COR-L47 (cell line): ENCODE measurements at regions not wholly inside any gene's neighbourhood (a gene's known extent, or its start where the extent isn't known, plus 50 kb on each side); places are given as distances from the start of the nearest gene placed in this dataset.

Experiments used
- DNase-seq: peaks from one replicate; lab custom pipeline; 2025; lab: John Stamatoyannopoulos, UW

GRCh38 chr9:3732077-3733038 lies 206.6 kb upstream of the RFX3 start:
- peak; percentile 70 for DNase-seq

DNA sequence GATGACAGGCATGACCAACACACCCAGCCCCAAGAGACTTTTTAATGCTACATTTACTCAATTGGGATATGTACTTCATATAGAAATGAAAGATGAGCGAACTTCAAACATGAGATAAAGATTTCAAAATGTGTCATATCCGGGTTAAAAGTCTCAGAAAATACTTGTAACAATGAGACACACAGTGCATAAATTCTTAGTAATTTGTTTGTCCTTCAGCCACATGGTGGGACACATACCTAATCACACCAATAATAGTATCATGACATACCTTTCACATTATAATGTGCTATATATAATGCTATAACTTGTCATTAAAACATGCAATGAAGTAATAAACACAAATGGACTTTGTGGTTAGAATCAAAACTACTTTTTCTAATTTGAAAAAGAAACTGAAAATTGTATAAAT lies 204.7 kb upstream of the RFX3 start:
- DNase-seq = no peak

DNA sequence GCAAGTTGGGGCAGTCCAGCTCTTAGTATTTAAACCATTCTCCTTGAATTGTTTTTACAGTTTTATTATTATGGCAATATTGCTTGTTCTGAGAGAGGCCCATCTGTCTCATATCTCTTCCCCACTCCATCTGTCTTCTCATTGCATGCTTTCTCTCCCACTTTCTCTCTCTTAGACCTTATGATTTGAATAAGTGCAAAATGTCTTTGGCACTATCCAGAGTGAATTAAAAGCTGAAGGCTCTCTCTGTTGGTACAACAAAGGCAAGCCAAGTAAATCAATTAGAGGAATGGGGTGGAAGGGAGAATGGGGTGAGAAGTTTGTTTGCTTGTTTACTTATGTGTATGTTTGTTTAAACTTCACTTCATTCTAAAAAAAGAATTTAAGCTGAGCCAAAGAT lies 195.3 kb upstream of the RFX3 start:
- no peak for DNase-seq

- no peak for DNase-seq
These were observed 193.5 kb upstream of the RFX3 start for GRCh38 chr9:3719286-3719685.

DNA sequence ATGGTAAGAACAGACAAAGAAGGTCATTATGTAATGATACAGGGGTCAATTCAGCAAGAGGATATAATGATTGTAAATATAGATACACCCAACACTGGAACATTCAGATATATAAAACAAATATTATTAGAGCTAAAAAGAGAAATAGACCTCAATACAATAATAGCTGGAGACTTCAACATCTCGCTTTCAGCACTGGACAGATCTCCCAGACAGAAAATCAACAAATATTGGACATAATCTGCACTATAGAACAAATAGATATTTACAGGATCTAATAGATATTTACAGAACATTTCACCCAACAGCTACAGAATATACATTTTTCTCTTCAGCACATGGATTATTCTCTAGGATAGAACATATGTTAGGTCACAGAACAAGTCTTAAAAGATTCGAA lies 190.6 kb upstream of the RFX3 start:
- DNase-seq = no peak

GRCh38 chr9:3708751-3709150 lies 182.9 kb upstream of the RFX3 start:
- DNase-seq = peak; percentile 88

DNA sequence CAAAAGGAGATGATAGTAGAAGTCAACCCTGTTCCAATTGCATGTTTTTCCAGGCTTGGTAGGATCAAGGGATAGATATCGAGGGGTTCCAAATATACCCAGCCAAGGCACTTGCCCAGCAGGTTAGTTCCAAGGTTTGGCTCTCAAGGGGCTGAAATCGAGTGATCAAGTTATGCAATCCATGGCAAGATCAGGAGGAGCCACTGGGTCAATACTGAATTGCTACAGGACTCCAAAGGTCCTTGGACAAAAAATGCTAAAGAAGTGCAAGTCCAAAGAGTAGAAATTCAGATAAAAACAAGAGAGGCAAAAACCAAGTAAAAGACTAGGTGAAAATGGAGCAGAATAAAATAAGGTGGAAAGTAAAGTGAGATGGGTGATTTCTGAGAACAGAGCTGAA lies 179.1 kb upstream of the RFX3 start:
- DNase-seq = no peak

DNA sequence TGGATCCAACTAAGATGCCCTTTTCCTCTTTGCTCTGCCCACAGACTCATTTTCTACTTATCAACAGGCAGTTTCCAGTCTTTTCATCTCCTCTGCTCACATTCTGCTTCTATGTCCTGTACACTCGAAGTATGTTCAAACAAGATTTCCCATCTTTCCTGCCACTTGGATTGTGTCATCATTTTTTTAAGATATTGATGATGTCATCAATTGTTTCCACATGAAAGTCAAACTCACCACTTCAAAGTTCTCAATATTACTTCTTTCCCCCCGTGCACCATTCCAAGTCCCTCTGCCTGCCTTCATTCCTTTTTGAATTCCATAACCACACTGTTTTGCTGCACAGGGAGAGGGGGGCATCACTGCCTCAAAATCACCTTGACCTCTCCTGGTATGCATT lies 175.0 kb upstream of the RFX3 start:
- no peak for DNase-seq

- DNase-seq = no peak
These were observed 174.1 kb upstream of the RFX3 start for GRCh38 chr9:3699883-3700282.

DNA sequence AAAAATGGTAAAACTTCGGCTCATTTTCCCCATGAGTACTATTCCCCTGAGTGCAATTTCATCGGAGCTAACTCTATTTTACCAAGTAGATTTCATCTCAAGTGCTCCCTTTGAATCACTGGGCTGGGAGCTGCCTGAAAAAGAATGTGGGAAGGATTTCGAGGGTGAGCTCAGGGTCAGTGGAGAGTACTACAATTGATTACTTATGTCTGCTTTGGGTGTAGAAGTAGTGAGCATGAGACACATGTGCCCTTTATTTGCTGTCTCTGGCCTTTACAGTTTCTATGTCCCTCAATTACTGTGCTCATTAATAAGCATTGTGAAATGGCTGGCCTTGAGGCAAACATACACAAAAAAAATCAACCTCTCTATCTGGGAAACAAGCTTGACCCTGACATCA lies 172.7 kb upstream of the RFX3 start:
- no peak for DNase-seq

GRCh38 chr9:3698076-3698475 lies 172.3 kb upstream of the RFX3 start:
- DNase-seq = no peak

DNA sequence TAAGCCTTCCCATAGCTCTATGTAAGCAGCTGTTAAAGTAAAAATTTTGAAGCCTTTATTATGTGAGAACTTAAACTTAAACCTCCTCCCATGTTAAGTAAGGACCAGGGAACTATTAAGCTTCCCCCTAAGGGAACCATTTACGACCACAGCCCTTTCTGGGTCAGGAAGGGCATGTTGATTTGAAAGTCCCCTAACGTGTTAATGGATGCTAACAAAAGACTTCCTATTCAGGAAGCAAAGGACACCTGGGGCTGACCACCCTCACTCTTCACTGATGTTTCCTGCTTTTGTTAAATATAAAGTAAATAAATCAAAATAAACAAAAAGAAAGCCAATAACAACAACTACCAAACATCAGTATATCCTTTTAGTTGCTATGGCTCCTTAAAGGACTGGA lies 170.6 kb upstream of the RFX3 start:
- DNase-seq = peak; percentile 37

DNA sequence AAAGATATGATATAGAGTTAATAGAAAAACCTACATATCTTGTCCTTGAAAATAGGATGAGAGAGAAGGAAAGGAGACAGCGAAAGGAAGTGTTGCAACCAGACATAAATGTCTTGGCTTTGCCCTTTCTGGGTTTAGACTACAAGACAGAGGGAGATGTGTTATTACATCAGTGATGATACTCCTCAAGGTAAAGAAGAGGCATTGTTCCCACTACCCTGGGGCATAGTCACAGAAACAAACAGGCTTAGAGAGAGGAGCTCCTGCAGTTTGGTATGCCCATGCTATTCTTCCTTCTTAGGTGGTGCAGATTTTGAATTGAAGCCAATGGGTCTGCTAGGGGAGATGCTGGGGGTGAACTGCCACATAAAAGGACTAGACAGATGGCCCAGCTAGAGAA lies 166.8 kb upstream of the RFX3 start:
- DNase-seq = no peak

- DNase-seq = no peak
These were observed 163.8 kb upstream of the RFX3 start for GRCh38 chr9:3689555-3689954.

DNA sequence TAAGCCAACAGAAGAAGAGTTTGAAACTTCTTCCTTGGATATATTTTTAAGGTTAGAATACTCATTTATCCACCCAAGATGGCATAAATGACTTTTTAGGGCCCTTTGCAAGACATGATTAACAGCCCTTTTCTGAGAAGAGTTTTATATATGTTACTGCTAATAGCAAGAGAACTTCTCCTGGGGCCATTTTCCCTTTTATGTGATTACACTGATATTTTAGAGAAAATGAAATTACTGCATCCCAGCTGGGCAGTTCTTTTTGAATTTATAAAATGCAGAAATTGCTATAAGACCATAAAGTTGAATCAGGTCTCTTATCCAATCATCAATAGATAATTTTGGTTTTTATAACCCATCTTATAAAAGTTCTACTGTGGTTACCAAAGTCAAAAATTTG lies 161.3 kb upstream of the RFX3 start:
- no peak for DNase-seq

DNA sequence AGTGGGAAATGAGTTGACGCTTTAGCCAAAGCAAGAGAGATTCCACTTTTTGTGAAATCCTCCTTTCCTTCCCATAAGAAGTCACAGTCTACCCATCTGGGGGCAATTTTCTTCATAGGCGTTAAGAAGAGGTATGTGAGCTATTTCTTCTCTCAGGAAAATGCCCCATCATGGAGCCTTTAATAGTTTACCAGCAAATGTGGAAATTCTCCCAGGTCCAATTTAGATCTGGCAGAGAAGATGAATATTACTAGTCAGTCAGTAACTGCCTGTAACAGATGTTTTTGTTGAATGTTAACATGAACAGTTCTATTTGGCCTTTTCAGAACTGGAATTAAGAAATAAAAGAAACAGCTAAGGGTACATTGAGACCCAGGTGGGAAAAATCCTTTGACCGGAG lies 156.4 kb upstream of the RFX3 start:
- DNase-seq = no peak

GRCh38 chr9:3677541-3677940 lies 151.7 kb upstream of the RFX3 start:
- DNase-seq = no peak

- no peak for DNase-seq
These were observed 151.0 kb upstream of the RFX3 start for GRCh38 chr9:3676766-3677165.

DNA sequence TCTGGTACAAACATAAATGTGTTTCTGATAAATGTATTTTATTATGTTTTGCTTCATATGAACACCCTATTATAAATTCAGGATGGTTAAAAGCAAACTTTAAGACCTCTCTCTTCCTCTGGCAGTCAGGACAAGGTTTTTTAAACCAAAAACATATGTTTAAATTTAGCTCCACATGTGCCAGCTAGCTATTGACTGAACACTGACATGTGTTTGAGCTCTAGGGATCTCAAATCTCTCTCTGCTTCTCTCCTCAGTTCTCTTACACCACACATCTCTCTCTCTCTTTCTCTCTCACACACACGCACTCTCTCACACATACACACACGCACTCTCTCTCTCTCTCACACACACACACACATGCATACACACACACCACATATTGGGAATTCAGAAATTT lies 150.1 kb upstream of the RFX3 start:
- no peak for DNase-seq

DNA sequence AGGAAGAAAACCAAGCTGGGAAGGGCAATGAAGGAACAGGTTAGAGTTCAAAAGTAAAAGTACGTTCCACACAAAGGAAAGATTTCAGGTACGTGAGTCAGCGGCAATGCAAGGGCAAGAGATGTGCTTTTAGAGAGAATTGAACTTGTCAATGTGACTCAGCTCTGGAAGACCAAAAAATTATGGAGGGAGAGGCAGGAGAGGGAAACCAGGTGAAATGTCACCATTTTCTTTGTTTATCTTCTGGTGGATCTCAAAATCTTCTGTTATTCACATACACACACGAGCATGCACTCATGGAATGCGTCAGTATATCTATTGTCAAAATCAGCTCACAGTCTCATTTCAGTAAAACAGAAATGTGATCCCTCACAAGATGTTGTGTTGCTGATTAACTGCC lies 148.8 kb upstream of the RFX3 start:
- DNase-seq = no peak

GRCh38 chr9:3672399-3672798 lies 146.6 kb upstream of the RFX3 start:
- DNase-seq = no peak

DNA sequence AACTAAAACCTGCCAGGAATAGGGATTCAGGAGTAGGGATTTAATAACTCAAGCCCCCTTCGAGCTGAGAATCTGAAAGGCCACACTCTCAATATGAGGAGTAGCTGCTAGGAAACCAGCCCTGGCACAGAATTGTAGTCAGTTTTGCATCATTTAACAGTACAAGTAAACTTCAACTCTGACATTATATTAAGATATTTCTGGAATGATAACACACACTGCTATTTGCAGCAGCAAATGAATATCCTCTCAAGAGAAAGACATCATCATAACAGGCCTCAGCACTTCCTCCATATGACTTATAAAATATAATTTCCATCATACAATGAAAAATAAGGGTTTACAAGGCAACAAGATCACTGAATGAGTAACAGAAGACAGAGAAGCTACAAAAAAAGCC lies 138.2 kb upstream of the RFX3 start:
- no peak for DNase-seq

- no peak for DNase-seq
These were observed 136.9 kb upstream of the RFX3 start for GRCh38 chr9:3662671-3663070.

- no peak for DNase-seq
These were observed 135.1 kb upstream of the RFX3 start for GRCh38 chr9:3660936-3661335.
